ENCODE measurements at regions not wholly inside any gene's neighbourhood (a gene's known extent, or its start where the extent isn't known, plus 50 kb on each side); places are given as distances from the start of the nearest gene placed in this dataset.

GRCh38 chr13:59492030-59492636 is 671.6 kb downstream of the DIAPH3 start:
- H4K8ac ChIP-seq (ENCODE audit: low read depth, low read length): no peak overlapping the region
- no peaks in the 10 kb centered on the region for H3K36me3 ChIP-seq (ENCODE audit: control insufficient read depth in 1 of 2, insufficient read depth in 2 of 2, low read length in 2 of 2)
- H3K18ac ChIP-seq (ENCODE audit: low read length): no peak overlapping the region
- H3K4me1 ChIP-seq (ENCODE audit: control insufficient read depth in 1 of 2, insufficient read depth in 2 of 2, low read length in 2 of 2): no peaks in the 10 kb centered on the region
- H3K79me2 ChIP-seq (ENCODE audit: control insufficient read depth, insufficient read depth, low read length, poor library complexity): no peaks in the 10 kb centered on the region
- H3K4me2 ChIP-seq (ENCODE audit: low read length): no peak overlapping the region
- H3K79me1 ChIP-seq (ENCODE audit: low read length): no peaks in the 10 kb centered on the region
- no peak overlapping the region for H2BK5ac ChIP-seq (ENCODE audit: low read depth, low read length, poor library complexity)
- H2AFZ ChIP-seq (ENCODE audit: insufficient read depth, low read length, poor library complexity): no peak overlapping the region
- H3K9me3 ChIP-seq (ENCODE audit: insufficient read depth, low read depth, low read length): no peaks in the 10 kb centered on the region
- H4K91ac ChIP-seq (ENCODE audit: low read depth, low read length): no peak overlapping the region
- WGBS (ENCODE audit: extremely low coverage, insufficient coverage, insufficient read length): no CpG with 5 or more reads among the region's 2 CpGs
- no peak overlapping the region for H2BK120ac ChIP-seq (ENCODE audit: insufficient read depth, low read length, poor library complexity)
- no peak overlapping the region for H3K27ac ChIP-seq (ENCODE audit: low read depth, low read length)
- no peak for DNase-seq
- H2AK5ac ChIP-seq (ENCODE audit: low read length): no peak overlapping the region
- H2BK12ac ChIP-seq (ENCODE audit: low read length): no peak overlapping the region
- no peak overlapping the region for H3K14ac ChIP-seq (ENCODE audit: low read length)
- no peaks in the 10 kb centered on the region for H3K27me3 ChIP-seq (ENCODE audit: insufficient read depth, low read length)
- H3K4ac ChIP-seq (ENCODE audit: low read depth, low read length): no peak overlapping the region
- no peak overlapping the region for H3K23ac ChIP-seq (ENCODE audit: low read length)
- no peak overlapping the region for H3K9ac ChIP-seq (ENCODE audit: low read length)
- no peak overlapping the region for H4K12ac ChIP-seq (ENCODE audit: low read depth, low read length)
- no peak overlapping the region for H3K4me3 ChIP-seq (ENCODE audit: low read depth, low read length)

- Histone ChIP-seq H3K4me3 (ENCODE audit: low read depth, low read length) (no peak overlapping the region), H2BK5ac (ENCODE audit: low read depth, low read length, poor library complexity) (no peak overlapping the region)
Measured at GRCh38 chr13:59493436-59493965, 670.2 kb downstream of the DIAPH3 start.

GRCh38 chr13:59494151-59494550 is 669.6 kb downstream of the DIAPH3 start:
- no peak overlapping the region for H3K18ac ChIP-seq (ENCODE audit: low read length)
- H4K91ac ChIP-seq (ENCODE audit: low read depth, low read length): no peak overlapping the region
- H3K9ac ChIP-seq (ENCODE audit: low read length): no peak overlapping the region

More at GRCh38 chr13:59493436-59493965, 670.2 kb downstream of the DIAPH3 start:
- Histone ChIP-seq H3K14ac (ENCODE audit: low read length) (no peak overlapping the region), H2BK120ac (ENCODE audit: insufficient read depth, low read length, poor library complexity) (no peak overlapping the region), H4K91ac (ENCODE audit: low read depth, low read length) (no peak overlapping the region), H4K12ac (ENCODE audit: low read depth, low read length) (no peak overlapping the region), H3K9ac (ENCODE audit: low read length) (no peak overlapping the region), H3K9me3 (ENCODE audit: insufficient read depth, low read depth, low read length) (no peaks in the 10 kb centered on the region), H3K18ac (ENCODE audit: low read length) (no peak overlapping the region), H2AFZ (ENCODE audit: insufficient read depth, low read length, poor library complexity) (no peak overlapping the region), H3K4me2 (ENCODE audit: low read length) (no peak overlapping the region), H3K27ac (ENCODE audit: low read depth, low read length) (no peak overlapping the region), H3K27me3 (ENCODE audit: insufficient read depth, low read length) (no peaks in the 10 kb centered on the region), H3K79me2 (ENCODE audit: control insufficient read depth, insufficient read depth, low read length, poor library complexity) (no peaks in the 10 kb centered on the region), H3K4me1 (ENCODE audit: control insufficient read depth in 1 of 2, insufficient read depth in 2 of 2, low read length in 2 of 2) (no peaks in the 10 kb centered on the region), H3K36me3 (ENCODE audit: control insufficient read depth in 1 of 2, insufficient read depth in 2 of 2, low read length in 2 of 2) (no peaks in the 10 kb centered on the region), H3K79me1 (ENCODE audit: low read length) (no peaks in the 10 kb centered on the region), H2BK12ac (ENCODE audit: low read length) (no peak overlapping the region), H3K23ac (ENCODE audit: low read length) (no peak overlapping the region), H4K8ac (ENCODE audit: low read depth, low read length) (no peak overlapping the region), H3K4ac (ENCODE audit: low read depth, low read length) (no peak overlapping the region), H2AK5ac (ENCODE audit: low read length) (no peak overlapping the region)
- WGBS (ENCODE audit: extremely low coverage, insufficient coverage, insufficient read length): no CpG with 5 or more reads among the region's 1 CpG
- no peak for DNase-seq

GRCh38 chr13:59494560-59494970 is 669.2 kb downstream of the DIAPH3 start:
- H3K4me2 ChIP-seq (ENCODE audit: low read length): no peak overlapping the region
- no peak overlapping the region for H2AFZ ChIP-seq (ENCODE audit: insufficient read depth, low read length, poor library complexity)
- H3K4me1 ChIP-seq (ENCODE audit: control insufficient read depth in 1 of 2, insufficient read depth in 2 of 2, low read length in 2 of 2): no peaks in the 10 kb centered on the region
- no peak overlapping the region for H4K12ac ChIP-seq (ENCODE audit: low read depth, low read length)
- H2BK5ac ChIP-seq (ENCODE audit: low read depth, low read length, poor library complexity): no peak overlapping the region
- no peaks in the 10 kb centered on the region for H3K36me3 ChIP-seq (ENCODE audit: control insufficient read depth in 1 of 2, insufficient read depth in 2 of 2, low read length in 2 of 2)
- H2BK12ac ChIP-seq (ENCODE audit: low read length): no peak overlapping the region
- H3K9me3 ChIP-seq (ENCODE audit: insufficient read depth, low read depth, low read length): no peaks in the 10 kb centered on the region
- H2AK5ac ChIP-seq (ENCODE audit: low read length): no peak overlapping the region
- no peak overlapping the region for H3K18ac ChIP-seq (ENCODE audit: low read length)
- no peak overlapping the region for H3K23ac ChIP-seq (ENCODE audit: low read length)
- no peaks in the 10 kb centered on the region for H3K79me2 ChIP-seq (ENCODE audit: control insufficient read depth, insufficient read depth, low read length, poor library complexity)
- no peak overlapping the region for H3K9ac ChIP-seq (ENCODE audit: low read length)
- H3K27ac ChIP-seq (ENCODE audit: low read depth, low read length): no peak overlapping the region
- no peak overlapping the region for H3K4me3 ChIP-seq (ENCODE audit: low read depth, low read length)
- no peak overlapping the region for H4K8ac ChIP-seq (ENCODE audit: low read depth, low read length)
- no peak overlapping the region for H3K14ac ChIP-seq (ENCODE audit: low read length)
- no peak overlapping the region for H2BK120ac ChIP-seq (ENCODE audit: insufficient read depth, low read length, poor library complexity)
- no peak overlapping the region for H3K4ac ChIP-seq (ENCODE audit: low read depth, low read length)
- DNase-seq: no peak
- H4K91ac ChIP-seq (ENCODE audit: low read depth, low read length): no peak overlapping the region
- no CpG with 5 or more reads among the region's 4 CpGs for WGBS (ENCODE audit: extremely low coverage, insufficient coverage, insufficient read length)
- no peaks in the 10 kb centered on the region for H3K79me1 ChIP-seq (ENCODE audit: low read length)
- H3K27me3 ChIP-seq (ENCODE audit: insufficient read depth, low read length): no peaks in the 10 kb centered on the region

More at GRCh38 chr13:59494151-59494550, 669.6 kb downstream of the DIAPH3 start:
- no peak overlapping the region for H2BK120ac ChIP-seq (ENCODE audit: insufficient read depth, low read length, poor library complexity)
- H3K9me3 ChIP-seq (ENCODE audit: insufficient read depth, low read depth, low read length): no peaks in the 10 kb centered on the region
- H3K36me3 ChIP-seq (ENCODE audit: control insufficient read depth in 1 of 2, insufficient read depth in 2 of 2, low read length in 2 of 2): no peaks in the 10 kb centered on the region
- no peak overlapping the region for H3K4me2 ChIP-seq (ENCODE audit: low read length)
- no peak overlapping the region for H2BK5ac ChIP-seq (ENCODE audit: low read depth, low read length, poor library complexity)
- no peak for DNase-seq
- no peak overlapping the region for H3K27ac ChIP-seq (ENCODE audit: low read depth, low read length)
- H3K27me3 ChIP-seq (ENCODE audit: insufficient read depth, low read length): no peaks in the 10 kb centered on the region
- no peaks in the 10 kb centered on the region for H3K4me1 ChIP-seq (ENCODE audit: control insufficient read depth in 1 of 2, insufficient read depth in 2 of 2, low read length in 2 of 2)
- no peak overlapping the region for H2AFZ ChIP-seq (ENCODE audit: insufficient read depth, low read length, poor library complexity)
- H3K79me1 ChIP-seq (ENCODE audit: low read length): no peaks in the 10 kb centered on the region
- H2AK5ac ChIP-seq (ENCODE audit: low read length): no peak overlapping the region
- H4K12ac ChIP-seq (ENCODE audit: low read depth, low read length): no peak overlapping the region
- H3K79me2 ChIP-seq (ENCODE audit: control insufficient read depth, insufficient read depth, low read length, poor library complexity): no peaks in the 10 kb centered on the region
- H3K4ac ChIP-seq (ENCODE audit: low read depth, low read length): no peak overlapping the region
- H4K8ac ChIP-seq (ENCODE audit: low read depth, low read length): no peak overlapping the region
- no peak overlapping the region for H3K4me3 ChIP-seq (ENCODE audit: low read depth, low read length)
- H3K23ac ChIP-seq (ENCODE audit: low read length): no peak overlapping the region
- no peak overlapping the region for H3K14ac ChIP-seq (ENCODE audit: low read length)
- H2BK12ac ChIP-seq (ENCODE audit: low read length): no peak overlapping the region

Measured in trophoblast cell (in vitro differentiated cells and primary cell).